GM12878 (cell line): ENCODE measurements at regions not wholly inside any gene's neighbourhood (a gene's known extent, or its start where the extent isn't known, plus 50 kb on each side); places are given as distances from the start of the nearest gene placed in this dataset.

Experiments
- ATAC-seq: fragments of 200-7000 bp; cut with Tn5 transposase; 3 replicates; pipeline ENCODE4 v1.9.1; 2020; ENCODE audit warnings: mild to moderate bottlenecking, moderate library complexity
- BruUV-seq: library from RNA; stranded (reverse); fragments of 400-500 nt; replicated peaks from 2 replicates; lab custom pipeline; 2021; lab: Mats Ljungman, UMichigan
- CTCF ChIA-PET: fragments of 300-600 bp; sonication (Branson Sonifier 250); formaldehyde crosslinking; extraction: SDS; loops from one replicate; lab custom pipeline; 2021; ENCODE audit warnings: inconsistent platforms; lab: Yijun Ruan, JAX
- POLR2A ChIA-PET: fragments of 350-600 bp; formaldehyde crosslinking; extraction: SDS; loops from one replicate; lab custom pipeline; 2021; ENCODE audit warnings: inconsistent platforms; lab: Charles Lee
- RAD21 ChIA-PET: fragments of 300-600 bp; sonication (Branson Sonifier 250); formaldehyde crosslinking; loops from one replicate; lab custom pipeline; 2023; ENCODE audit warnings: antibody characterized with exemption; ENCODE audit not compliant: unreplicated experiment; lab: Charles Lee
- SMC1A ChIA-PET: fragments of 300-600 bp; sonication (Branson Sonifier 250); formaldehyde crosslinking; loops from one replicate; lab custom pipeline; 2023; ENCODE audit not compliant: unreplicated experiment, uncharacterized antibody; lab: Charles Lee
- DNase-seq: peaks from one replicate; pipeline ENCODE4 v3.0.0-alpha.2; 2011; ENCODE audit warnings: low read depth, low spot score
- FAIRE-seq: peaks from 3 replicates; lab custom pipeline; 2011; peaks lifted over from hg19 to GRCh38; lab: Jason Lieb, UNC
- H2AFZ ChIP-seq: 2 replicates; pipeline ENCODE4 v1.6.0; 2011; ENCODE audit warnings: low read depth, low read length, control low read depth; ENCODE audit not compliant: control insufficient read depth
- H3K27ac ChIP-seq: 2 replicates; pipeline ENCODE4 v1.5.1; 2011; ENCODE audit warnings: control low read depth; ENCODE audit not compliant: control insufficient read depth, insufficient read depth
- H3K27me3 ChIP-seq, 2 experiments: replicated peaks in 1 of 2; 2 replicates each; pipeline versions ENCODE4 v1.6.0 to v1.6.1; 2011; ENCODE audit warnings: low read length in 1 of 2; ENCODE audit not compliant: control insufficient read depth in 2 of 2, insufficient read depth in 2 of 2
- H3K36me3 ChIP-seq, 2 experiments: 2 replicates each; pipeline ENCODE4 v1.5.1; 2011; ENCODE audit warnings: low read length in 1 of 2; ENCODE audit not compliant: control insufficient read depth in 2 of 2, insufficient read depth in 2 of 2
- H3K4me1 ChIP-seq: 2 replicates; pipeline ENCODE4 v1.6.1; 2011; ENCODE audit warnings: mild to moderate bottlenecking, low read length, moderate library complexity, mixed read lengths; ENCODE audit not compliant: control insufficient read depth, insufficient read depth
- H3K4me2 ChIP-seq: 2 replicates; pipeline ENCODE4 v1.6.0; 2011; ENCODE audit warnings: control low read depth; ENCODE audit not compliant: control insufficient read depth, insufficient read depth
- H3K4me3 ChIP-seq: fragments of 200-600 bp; sonication (generic); 2 replicates; pipeline ENCODE4 v1.5.1; 2016
- H3K79me2 ChIP-seq: 2 replicates; pipeline ENCODE4 v1.6.0; 2011; ENCODE audit warnings: low read length; ENCODE audit not compliant: control insufficient read depth, insufficient read depth
- H3K9ac ChIP-seq: 2 replicates; pipeline ENCODE4 v1.8.0; 2011; ENCODE audit warnings: low read length, control low read depth, mixed read lengths; ENCODE audit not compliant: control insufficient read depth, insufficient read depth
- H3K9me3 ChIP-seq: replicated peaks from 3 replicates; pipeline ENCODE4 v1.5.1; 2011; ENCODE audit warnings: mild to moderate bottlenecking, low read length; ENCODE audit not compliant: control insufficient read depth, insufficient read depth
- H4K20me1 ChIP-seq: 2 replicates; pipeline ENCODE4 v1.6.0; 2011; ENCODE audit not compliant: control insufficient read depth, insufficient read depth
- ATF3 ChIP-seq: IDR thresholded peaks from 2 replicates; pipeline ENCODE4 v1.6.1; 2011; ENCODE audit warnings: low read depth, mild to moderate bottlenecking, low read length, moderate library complexity, borderline replicate concordance; ENCODE audit errors: extremely low read depth
- BCL3 ChIP-seq: IDR thresholded peaks from 2 replicates; pipeline ENCODE4 v1.6.1; 2011; ENCODE audit warnings: borderline replicate concordance, low read depth, mild to moderate bottlenecking, moderate library complexity, low read length; ENCODE audit not compliant: insufficient read depth, poor library complexity, severe bottlenecking
- BRCA1 ChIP-seq: IDR thresholded peaks from 2 replicates; pipeline ENCODE4 v1.6.1; 2011; ENCODE audit warnings: low read depth, low read length, improper control_type of control experiment
- CEBPZ ChIP-seq: fragments of 150-350 bp; IDR thresholded peaks from 2 replicates; pipeline ENCODE4 v1.6.1; 2016; ENCODE audit warnings: low read depth, low read length
- EGR1 ChIP-seq, 2 experiments: IDR thresholded peaks; 1 replicate in 1 of 2; 2 replicates in 1 of 2; pipeline ENCODE4 v1.6.1; 2011 to 2012; ENCODE audit warnings: low read depth in 2 of 2, low read length in 2 of 2, borderline replicate concordance in 1 of 2, mild to moderate bottlenecking in 1 of 2, moderate library complexity in 1 of 2
- JUNB ChIP-seq: IDR thresholded peaks from 2 replicates; pipeline ENCODE4 v1.6.1; 2016; ENCODE audit warnings: antibody characterized with exemption, mild to moderate bottlenecking
- LARP7 ChIP-seq: fragments of 450-650 bp; IDR thresholded peaks from 2 replicates; pipeline ENCODE4 v1.6.1; 2017; ENCODE audit warnings: mild to moderate bottlenecking
- NFYB ChIP-seq: IDR thresholded peaks from 2 replicates; pipeline ENCODE4 v1.6.1; 2011; ENCODE audit warnings: low read depth, mild to moderate bottlenecking, low read length, improper control_type of control experiment, moderate library complexity; ENCODE audit not compliant: insufficient read depth
- NR2C2 ChIP-seq: IDR thresholded peaks from 2 replicates; pipeline ENCODE4 v1.6.1; 2011; ENCODE audit warnings: borderline replicate concordance, low read depth; ENCODE audit not compliant: control insufficient read depth, insufficient read length
- PBX3 ChIP-seq: IDR thresholded peaks from 2 replicates; pipeline ENCODE4 v1.6.1; 2011; ENCODE audit warnings: mild to moderate bottlenecking, low read depth, low read length, moderate library complexity; ENCODE audit not compliant: insufficient replicate concordance
- POLR2AphosphoS5 ChIP-seq: IDR thresholded peaks from 2 replicates; pipeline ENCODE4 v1.6.1; 2011; ENCODE audit warnings: mild to moderate bottlenecking, low read length, inconsistent platforms
- RELB ChIP-seq: fragments of 450-650 bp; IDR thresholded peaks from 2 replicates; pipeline ENCODE4 v1.6.1; 2017; ENCODE audit warnings: low read depth, mild to moderate bottlenecking, moderate library complexity
- SIX5 ChIP-seq: IDR thresholded peaks from 2 replicates; pipeline ENCODE4 v1.6.1; 2011; ENCODE audit warnings: mild to moderate bottlenecking, low read depth, low read length, moderate library complexity; ENCODE audit not compliant: severe bottlenecking
- TARDBP ChIP-seq: IDR thresholded peaks from 2 replicates; pipeline ENCODE4 v1.6.1; 2016; ENCODE audit warnings: borderline replicate concordance
- TCF7 ChIP-seq: IDR thresholded peaks from 2 replicates; pipeline ENCODE4 v1.6.1; 2014; ENCODE audit warnings: antibody characterized with exemption, borderline replicate concordance
- WGBS: methylation state at CpG from one replicate; pipeline ENCODE4 v1.1.6; 2016; ENCODE audit warnings: low lambda C conversion rate; ENCODE audit not compliant: insufficient replicate concordance, insufficient coverage; ENCODE audit errors: missing lambda C conversion rate; 5-methylcytosine and 5-hydroxymethylcytosine counted together
- in situ Hi-C: fragments of 300-500 bp; cut with MboI; formaldehyde crosslinking; loops from 9 replicates; pipeline ENCODE4 v1.14.3; 2018; ENCODE audit warnings: mixed read lengths
- intact Hi-C: fragments of 100-400 bp; cut with micrococcal nuclease; formaldehyde crosslinking; loops from one replicate; pipeline ENCODE4 v1.14.2; 2022; ENCODE audit not compliant: unreplicated experiment

- no peak for DNase-seq
- ChIA-PET CTCF (interaction anchor here (1.8 kb wide), 1 partner anchor 12 kb away, joined by 7 read pairs; no protein-coding TSS in a partner anchor), SMC1A (no interaction called here)
Measured at GRCh38 chr5:170171811-170172210, 61.0 kb upstream of the C5orf58 start.

More at GRCh38 chr5:170171811-170172210, 61.0 kb upstream of the C5orf58 start:
- in situ Hi-C loops = no loop called here
- 17% methylated on average over 4 of the region's 4 CpGs for WGBS
- ChIA-PET POLR2A (no interaction called here), RAD21 (no interaction called here)
- Histone ChIP-seq H2AFZ (no peak overlapping the region), H4K20me1 (no peaks in the 10 kb centered on the region; the same call in 1 of the 2 replicates), H3K4me1 (peaks cover 6% of the 10 kb centered on the region), H3K9ac (no peak overlapping the region), H3K4me3 (no peak overlapping the region), H3K79me2 (no peaks in the 10 kb centered on the region), H3K4me2 (no peak overlapping the region), H3K27me3 (peaks cover 0 to 3% of the 10 kb centered on the region in 2 experiments; a peak in 2 of 4 replicates), H3K36me3 (no peaks in the 10 kb centered on the region), H3K27ac (no peak overlapping the region), H3K9me3 (no peaks in the 10 kb centered on the region)
- no TSS peak for BruUV-seq
- FAIRE-seq = no peak
- ATAC-seq = no peak
- intact Hi-C loops = no loop called here
- TF ChIP-seq TARDBP = no peak
- TF ChIP-seq CEBPZ = no peak
- no peak for TF ChIP-seq JUNB
- TF ChIP-seq LARP7 = no peak
- no peak for TF ChIP-seq RELB
- TF ChIP-seq NFYB = no peak
- no peak for TF ChIP-seq TCF7
- TF ChIP-seq BCL3 = no peak
- no peak for TF ChIP-seq PBX3
- TF ChIP-seq NR2C2 = no peak
- TF ChIP-seq SIX5 = no peak
- no peak for TF ChIP-seq ATF3
- TF ChIP-seq BRCA1 = no peak
- no peak for TF ChIP-seq POLR2AphosphoS5
- no peak for TF ChIP-seq EGR1 (IDR thresholded peaks at IDR 0.05; ENCODE audit: borderline replicate concordance in 1 of 2, low read depth in 2 of 2, low read length in 2 of 2)
- TF ChIP-seq, all 136 proteins: peak for 0
